HG03039 (cell line): ENCODE measurements at regions not wholly inside any gene's neighbourhood (a gene's known extent, or its start where the extent isn't known, plus 50 kb on each side); places are given as distances from the start of the nearest gene placed in this dataset.

ENCODE experiments used
- ATAC-seq: cut with Tn5 transposase; IDR thresholded peaks from one replicate; pipeline ENCODE4 v1.9.1; 2021; ENCODE audit warnings: mild to moderate bottlenecking, moderate library complexity; ENCODE audit not compliant: unreplicated experiment

DNA sequence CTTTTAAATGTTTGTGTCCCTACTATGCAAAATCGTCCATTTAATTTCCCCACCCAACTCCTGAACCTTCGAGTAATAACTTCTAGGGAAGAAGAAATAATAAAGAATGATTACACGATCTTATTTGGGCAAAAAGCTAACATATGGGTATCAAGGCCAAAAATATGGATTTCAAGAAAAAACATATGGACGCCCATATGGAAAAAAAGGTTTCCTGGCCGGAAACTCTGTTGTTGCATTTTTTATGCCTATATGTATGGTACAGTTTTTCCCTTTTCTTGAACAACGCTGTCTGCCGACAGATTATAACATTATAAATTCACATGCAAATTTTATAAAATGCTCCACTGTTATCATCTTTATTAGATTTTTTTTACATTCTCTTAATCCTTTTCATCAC, 167.6 kb upstream of the ESRRG start:
- ATAC-seq, result no peak

GRCh38 chr1:216888731-216889130, 165.5 kb upstream of the ESRRG start:
- ATAC-seq, result no peak

DNA sequence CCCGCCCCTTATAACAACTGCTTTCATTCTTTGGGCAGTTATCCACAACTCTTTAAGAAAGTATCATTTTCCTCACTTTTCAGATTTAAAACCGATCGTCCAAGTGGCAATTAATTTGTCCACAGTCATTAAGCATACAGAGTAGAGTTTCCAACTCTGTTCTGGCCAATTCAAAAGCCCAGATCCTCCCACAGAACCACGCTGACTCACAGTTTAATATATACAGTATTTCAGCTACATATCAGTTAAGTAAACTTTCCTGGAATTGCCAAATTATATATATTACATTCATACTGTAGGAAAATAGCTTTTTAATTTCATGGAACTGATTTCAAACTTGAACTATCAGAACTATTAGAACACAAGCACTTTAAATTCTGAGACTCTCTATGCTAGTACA, 163.8 kb upstream of the ESRRG start:
- ATAC-seq, result no peak

- no peak for ATAC-seq
Observed at GRCh38 chr1:216884614-216885229, 161.5 kb upstream of the ESRRG start.

DNA sequence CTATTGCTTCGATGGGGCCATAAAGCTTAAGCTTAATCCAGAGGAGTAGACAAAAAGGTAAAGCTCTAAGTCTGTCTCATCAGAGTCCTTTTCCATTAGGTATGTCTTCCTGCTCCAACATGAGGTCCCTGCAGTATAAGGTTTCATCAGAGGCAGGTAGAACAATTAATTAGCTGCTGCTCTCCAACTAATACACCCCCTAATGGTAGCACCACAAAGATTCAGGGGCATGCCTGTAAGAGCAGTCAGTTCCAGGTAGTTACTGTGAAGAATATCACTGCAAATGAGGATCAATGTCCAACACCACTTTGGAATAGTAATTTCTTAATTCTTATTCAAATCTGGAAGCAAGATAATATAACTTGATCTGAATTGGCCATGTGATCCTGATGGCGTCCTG, 160.3 kb upstream of the ESRRG start:
- no peak for ATAC-seq

DNA sequence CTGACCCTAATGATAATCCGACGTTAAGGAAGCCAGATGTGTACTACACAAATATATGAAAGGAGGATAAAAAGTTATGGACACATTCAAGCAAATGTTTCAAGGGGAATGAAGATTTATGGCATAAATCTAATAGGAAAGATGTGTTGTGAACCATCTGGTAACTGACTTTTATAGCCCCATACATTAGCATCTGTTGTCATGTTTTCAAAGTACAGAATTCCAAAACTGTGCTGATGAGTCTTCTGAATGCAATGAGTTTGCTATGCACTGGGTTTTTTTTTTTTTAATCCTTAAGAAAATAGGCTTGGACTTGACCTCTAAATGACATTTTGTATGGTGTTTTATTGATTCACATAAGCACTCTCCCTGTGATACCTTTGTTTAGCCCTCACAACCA, 158.5 kb upstream of the ESRRG start:
- ATAC-seq, result no peak

- no peak for ATAC-seq
Observed at GRCh38 chr1:216866714-216867113, 143.5 kb upstream of the ESRRG start.

DNA sequence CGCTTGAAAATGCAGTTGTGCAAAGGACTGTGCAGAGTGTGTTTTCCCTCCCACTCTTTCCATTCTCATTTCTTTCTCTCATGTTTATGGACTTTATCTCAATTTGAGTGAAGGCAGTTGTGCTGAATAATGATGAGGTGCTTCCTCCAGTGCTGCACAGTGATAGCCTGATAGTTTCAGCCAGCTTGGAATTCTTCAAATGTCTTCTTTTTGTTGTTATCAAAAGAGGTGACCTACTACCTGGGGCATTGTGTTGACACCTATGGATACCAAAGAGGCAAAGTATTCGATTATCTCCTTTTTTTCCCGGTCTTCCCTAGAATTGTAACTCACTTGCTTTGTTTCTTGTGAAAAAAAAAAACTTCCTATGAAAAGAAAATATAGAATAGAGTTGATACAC, 132.6 kb upstream of the ESRRG start:
- ATAC-seq, result no peak

- no peak for ATAC-seq
Observed at GRCh38 chr1:216854836-216855484, 131.7 kb upstream of the ESRRG start.

GRCh38 chr1:216851073-216851472, 127.8 kb upstream of the ESRRG start:
- ATAC-seq, result no peak

DNA sequence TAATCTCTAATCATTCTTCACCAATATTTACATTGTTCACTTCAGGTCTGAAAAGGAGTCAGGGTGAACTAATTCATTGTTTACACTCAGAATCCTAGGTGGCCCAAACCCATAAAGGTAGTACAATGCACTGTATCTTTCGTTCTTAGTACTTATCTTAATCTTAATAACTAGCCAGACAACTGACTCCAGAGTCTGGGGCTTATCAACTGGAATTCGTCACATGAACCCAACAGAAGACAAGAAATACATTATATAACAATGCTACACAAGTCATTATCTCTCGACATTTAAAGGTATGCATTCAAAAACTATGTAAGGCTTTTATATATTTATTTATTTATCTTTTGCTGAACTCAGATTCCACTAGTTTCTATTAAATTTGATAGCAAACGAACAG, 125.9 kb upstream of the ESRRG start:
- ATAC-seq, result no peak

GRCh38 chr1:216847397-216848036, 124.3 kb upstream of the ESRRG start:
- no peak for ATAC-seq

- no peak for ATAC-seq
Observed at GRCh38 chr1:216846339-216846738, 123.1 kb upstream of the ESRRG start.

- no peak for ATAC-seq
Observed at GRCh38 chr1:216843409-216843808, 120.2 kb upstream of the ESRRG start.

GRCh38 chr1:216841165-216841564, 117.9 kb upstream of the ESRRG start:
- no peak for ATAC-seq

DNA sequence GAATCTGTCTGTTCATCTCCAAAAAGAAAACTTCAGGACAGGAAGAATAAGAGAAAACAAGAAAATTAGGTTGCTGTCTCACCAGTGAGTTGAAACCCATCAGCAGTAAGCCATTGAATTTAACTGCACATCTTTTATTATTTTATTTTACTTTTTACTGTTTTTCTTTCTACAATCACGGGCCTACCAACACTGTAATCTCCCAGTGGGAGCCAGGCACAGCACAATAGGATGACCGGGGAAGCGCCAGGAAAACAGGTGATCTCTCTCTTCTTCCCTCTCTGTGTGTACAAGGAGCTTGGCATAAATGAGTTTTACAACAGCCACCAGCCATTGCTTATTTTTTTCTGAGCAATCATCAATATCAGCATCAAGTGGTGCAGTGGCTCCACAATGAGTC, 113.1 kb upstream of the ESRRG start:
- ATAC-seq, result no peak

DNA sequence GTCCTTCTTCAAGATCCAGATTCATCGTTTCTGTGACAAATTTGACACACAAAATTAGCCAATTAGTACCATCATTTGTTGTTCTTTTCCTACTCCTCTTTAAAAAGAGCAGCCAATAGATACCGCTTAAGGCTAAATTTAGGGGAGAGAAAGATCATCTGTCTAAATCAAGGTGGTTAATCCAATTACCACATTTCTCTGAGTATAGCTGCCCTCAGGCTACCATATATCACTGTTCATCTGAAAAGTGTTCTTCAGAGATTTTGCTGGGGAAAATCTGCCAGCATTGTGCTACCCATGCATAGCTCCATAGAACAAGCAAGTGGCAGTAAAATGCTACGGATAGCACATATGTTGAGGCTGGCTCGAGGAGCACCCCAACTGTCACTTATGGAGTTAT, 110.3 kb upstream of the ESRRG start:
- ATAC-seq, result no peak

GRCh38 chr1:216832192-216832591, 109.0 kb upstream of the ESRRG start:
- no peak for ATAC-seq

DNA sequence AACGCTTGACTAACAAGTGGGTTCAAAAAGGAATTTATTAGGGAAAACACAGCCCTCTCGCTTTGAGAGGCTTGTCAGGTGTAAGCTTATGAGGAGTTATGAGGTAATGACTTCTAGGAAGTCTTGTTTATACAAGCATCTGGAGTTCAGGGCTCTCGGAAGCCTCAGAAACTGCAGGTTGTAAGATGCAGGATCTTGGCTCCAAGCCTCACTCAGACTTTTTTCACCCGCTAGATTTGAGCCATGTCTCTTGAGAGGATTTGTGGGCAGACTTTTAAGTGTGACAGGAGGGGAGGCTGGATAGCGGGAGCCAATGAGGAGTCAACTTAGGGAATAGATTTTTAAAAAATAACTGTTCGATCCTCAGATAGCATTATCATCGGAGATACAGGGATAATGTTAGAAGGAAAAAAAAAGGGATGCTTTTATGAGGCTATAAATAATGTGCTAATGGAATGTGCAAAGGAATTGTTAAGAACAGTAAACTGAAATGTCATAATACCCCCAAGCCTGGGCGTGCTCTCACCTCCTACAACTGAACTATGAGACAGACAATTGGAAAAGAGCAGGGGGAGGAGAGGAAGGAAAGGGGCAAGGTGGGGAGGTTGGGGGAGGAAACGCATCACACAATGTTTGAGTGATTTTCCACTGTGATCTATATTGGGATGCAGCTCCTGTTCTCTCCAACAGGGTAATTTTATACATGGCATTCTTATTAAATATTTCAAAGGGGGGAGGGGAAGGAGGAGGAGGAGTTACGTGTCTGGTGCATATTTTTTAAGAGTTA, 107.4 kb upstream of the ESRRG start:
- ATAC-seq, result no peak

DNA sequence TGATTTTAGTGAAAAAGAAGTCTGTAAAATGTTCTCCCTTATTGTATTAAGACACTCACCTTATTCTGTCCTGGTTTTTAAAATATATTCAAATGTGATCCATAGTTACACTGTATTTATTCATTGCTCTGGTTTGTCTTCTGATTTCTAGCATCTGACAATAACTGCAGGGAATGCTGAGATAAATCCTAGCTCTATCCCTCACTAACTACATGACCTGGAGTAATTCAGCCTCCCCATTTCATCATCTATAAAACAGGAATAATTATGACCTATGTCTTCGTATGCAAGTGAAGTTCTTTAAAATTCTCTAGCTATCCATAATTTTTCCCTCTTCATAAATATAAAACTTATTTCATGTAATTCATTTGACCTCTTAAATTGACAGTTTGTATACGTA, 104.0 kb upstream of the ESRRG start:
- ATAC-seq, result no peak

- no peak for ATAC-seq
Observed at GRCh38 chr1:216826646-216827045, 103.4 kb upstream of the ESRRG start.

DNA sequence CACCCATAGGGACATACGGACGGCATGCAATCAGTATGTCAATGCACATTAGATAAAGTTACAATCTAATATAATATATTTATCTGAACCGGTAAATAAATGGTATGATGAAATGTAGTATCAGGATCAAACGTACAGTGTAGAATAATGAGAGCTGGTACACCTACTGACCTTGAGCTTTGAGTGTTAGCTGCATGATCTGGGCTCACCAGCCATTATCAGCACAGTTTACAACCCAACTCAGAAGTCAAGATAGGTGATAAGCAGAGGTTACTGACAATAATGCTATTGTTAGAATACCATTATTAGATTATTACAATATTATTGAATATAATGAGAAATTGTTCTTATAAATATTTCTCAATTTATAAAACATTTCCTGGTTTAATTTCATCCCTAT, 103.0 kb upstream of the ESRRG start:
- no peak for ATAC-seq
